MM.1S (cell line): ENCODE measurements at regions not wholly inside any gene's neighbourhood (a gene's known extent, or its start where the extent isn't known, plus 50 kb on each side); places are given as distances from the start of the nearest gene placed in this dataset.

Experiments
- DNase-seq: peaks from one replicate; pipeline ENCODE4 v3.0.0-alpha.2; 2015
- H2AFZ ChIP-seq: fragments of 300-600 bp; sonication (generic); 2 replicates; pipeline ENCODE4 v1.6.0; 2016; ENCODE audit warnings: antibody characterized with exemption, low read length
- H3F3A ChIP-seq: fragments of 300-600 bp; sonication (generic); 2 replicates; pipeline ENCODE4 v1.6.1; 2016; ENCODE audit warnings: mild to moderate bottlenecking, antibody characterized with exemption, low read length, moderate library complexity, mixed read lengths; ENCODE audit not compliant: insufficient read depth
- H3K27ac ChIP-seq: fragments of 300-600 bp; sonication (generic); 2 replicates; pipeline ENCODE4 v1.5.1; 2016; ENCODE audit warnings: mild to moderate bottlenecking, low read length
- H3K27me3 ChIP-seq: fragments of 300-600 bp; sonication (generic); replicated peaks from 2 replicates; pipeline ENCODE4 v1.6.0; 2016; ENCODE audit warnings: low read length; ENCODE audit not compliant: insufficient read depth
- H3K36me3 ChIP-seq: fragments of 300-600 bp; sonication (generic); replicated peaks from 2 replicates; pipeline ENCODE4 v1.6.1; 2016; ENCODE audit warnings: mild to moderate bottlenecking, low read length, mixed read lengths; ENCODE audit not compliant: insufficient read depth
- H3K4me1 ChIP-seq: fragments of 300-600 bp; sonication (generic); 2 replicates; pipeline ENCODE4 v1.6.1; 2016; ENCODE audit warnings: low read length, mixed read lengths
- H3K4me2 ChIP-seq: fragments of 300-600 bp; sonication (generic); 2 replicates; pipeline ENCODE4 v1.6.0; 2016; ENCODE audit warnings: low read depth, low read length
- H3K4me3 ChIP-seq: fragments of 300-600 bp; sonication (generic); 2 replicates; pipeline ENCODE4 v1.5.1; 2016; ENCODE audit warnings: low read length, mixed read lengths
- H3K79me2 ChIP-seq: fragments of 300-600 bp; sonication (generic); 2 replicates; pipeline ENCODE4 v1.6.1; 2016; ENCODE audit warnings: mixed run types, low read length, mixed read lengths
- H3K9ac ChIP-seq: fragments of 300-600 bp; sonication (generic); 2 replicates; pipeline ENCODE4 v1.6.1; 2016; ENCODE audit warnings: low read length, mixed read lengths
- H3K9me2 ChIP-seq: fragments of 300-600 bp; sonication (generic); replicated peaks from 2 replicates; pipeline ENCODE4 v1.6.1; 2016; ENCODE audit warnings: mild to moderate bottlenecking, low read length, mixed read lengths; ENCODE audit not compliant: insufficient read depth
- H3K9me3 ChIP-seq: fragments of 300-600 bp; sonication (generic); replicated peaks from 2 replicates; pipeline ENCODE4 v1.6.1; 2016; ENCODE audit warnings: mild to moderate bottlenecking, low read length, mixed read lengths; ENCODE audit not compliant: insufficient read depth
- H4K20me1 ChIP-seq: fragments of 300-600 bp; sonication (generic); 2 replicates; pipeline ENCODE4 v1.6.1; 2016; ENCODE audit warnings: mild to moderate bottlenecking, low read length, moderate library complexity, mixed read lengths; ENCODE audit not compliant: insufficient read depth
- EZH2 ChIP-seq: fragments of 300-600 bp; sonication (generic); optimal IDR thresholded peaks from 2 replicates; pipeline ENCODE3; 2017; ENCODE audit warnings: low read depth, mild to moderate bottlenecking, antibody characterized with exemption, low read length, mixed read lengths
- EZH2phosphoT487 ChIP-seq: fragments of 300-600 bp; sonication (generic); IDR thresholded peaks from 2 replicates; pipeline ENCODE4 v1.6.1; 2018; ENCODE audit warnings: antibody characterized with exemption, low read length
- TF ChIP-seq, protein P1 (sequence below): fragments of 300-600 bp; sonication (generic); IDR thresholded peaks from 2 replicates; pipeline ENCODE4 v1.5.1; 2016; ENCODE audit warnings: antibody characterized with exemption, low read length, mixed read lengths

- TF ChIP-seq EZH2phosphoT487 (no peak), EZH2 (no peak)
- H3K9me2 ChIP-seq, result no peaks in the 10 kb centered on the region
- no peak for DNase-seq
- H3K9me3 ChIP-seq, result no peaks in the 10 kb centered on the region
- no peak overlapping the region for H3K9ac ChIP-seq
- no peaks in the 10 kb centered on the region for H4K20me1 ChIP-seq
- H3K4me3 ChIP-seq, result no peak overlapping the region
- no peak overlapping the region for H3K27ac ChIP-seq
- no peaks in the 10 kb centered on the region for H3F3A ChIP-seq
- no peak overlapping the region for H2AFZ ChIP-seq
- H3K27me3 ChIP-seq, result no peaks in the 10 kb centered on the region
- no peak overlapping the region for H3K4me2 ChIP-seq
- H3K36me3 ChIP-seq, result no peaks in the 10 kb centered on the region
- no peaks in the 10 kb centered on the region for H3K79me2 ChIP-seq
- H3K4me1 ChIP-seq, result no peaks in the 10 kb centered on the region
These were observed 140.5 kb downstream of the ZBTB18 start for GRCh38 chr1:244191581-244191980.

- Histone ChIP-seq H3K36me3 (no peaks in the 10 kb centered on the region), H3K4me1 (no peaks in the 10 kb centered on the region), H3K4me3 (no peak overlapping the region), H2AFZ (no peak overlapping the region), H3K79me2 (no peaks in the 10 kb centered on the region), H3F3A (no peaks in the 10 kb centered on the region), H3K9me2 (no peaks in the 10 kb centered on the region), H3K27me3 (no peaks in the 10 kb centered on the region), H3K27ac (no peak overlapping the region), H3K9ac (no peak overlapping the region), H3K4me2 (no peak overlapping the region), H3K9me3 (no peaks in the 10 kb centered on the region), H4K20me1 (no peaks in the 10 kb centered on the region)
- TF ChIP-seq, protein P1, sequence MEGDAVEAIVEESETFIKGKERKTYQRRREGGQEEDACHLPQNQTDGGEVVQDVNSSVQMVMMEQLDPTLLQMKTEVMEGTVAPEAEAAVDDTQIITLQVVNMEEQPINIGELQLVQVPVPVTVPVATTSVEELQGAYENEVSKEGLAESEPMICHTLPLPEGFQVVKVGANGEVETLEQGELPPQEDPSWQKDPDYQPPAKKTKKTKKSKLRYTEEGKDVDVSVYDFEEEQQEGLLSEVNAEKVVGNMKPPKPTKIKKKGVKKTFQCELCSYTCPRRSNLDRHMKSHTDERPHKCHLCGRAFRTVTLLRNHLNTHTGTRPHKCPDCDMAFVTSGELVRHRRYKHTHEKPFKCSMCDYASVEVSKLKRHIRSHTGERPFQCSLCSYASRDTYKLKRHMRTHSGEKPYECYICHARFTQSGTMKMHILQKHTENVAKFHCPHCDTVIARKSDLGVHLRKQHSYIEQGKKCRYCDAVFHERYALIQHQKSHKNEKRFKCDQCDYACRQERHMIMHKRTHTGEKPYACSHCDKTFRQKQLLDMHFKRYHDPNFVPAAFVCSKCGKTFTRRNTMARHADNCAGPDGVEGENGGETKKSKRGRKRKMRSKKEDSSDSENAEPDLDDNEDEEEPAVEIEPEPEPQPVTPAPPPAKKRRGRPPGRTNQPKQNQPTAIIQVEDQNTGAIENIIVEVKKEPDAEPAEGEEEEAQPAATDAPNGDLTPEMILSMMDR, result no peak
- no peak for TF ChIP-seq EZH2
- TF ChIP-seq EZH2phosphoT487, result no peak
- DNase-seq, result no peak
These were observed 141.2 kb downstream of the ZBTB18 start for GRCh38 chr1:244192325-244192724.

DNA sequence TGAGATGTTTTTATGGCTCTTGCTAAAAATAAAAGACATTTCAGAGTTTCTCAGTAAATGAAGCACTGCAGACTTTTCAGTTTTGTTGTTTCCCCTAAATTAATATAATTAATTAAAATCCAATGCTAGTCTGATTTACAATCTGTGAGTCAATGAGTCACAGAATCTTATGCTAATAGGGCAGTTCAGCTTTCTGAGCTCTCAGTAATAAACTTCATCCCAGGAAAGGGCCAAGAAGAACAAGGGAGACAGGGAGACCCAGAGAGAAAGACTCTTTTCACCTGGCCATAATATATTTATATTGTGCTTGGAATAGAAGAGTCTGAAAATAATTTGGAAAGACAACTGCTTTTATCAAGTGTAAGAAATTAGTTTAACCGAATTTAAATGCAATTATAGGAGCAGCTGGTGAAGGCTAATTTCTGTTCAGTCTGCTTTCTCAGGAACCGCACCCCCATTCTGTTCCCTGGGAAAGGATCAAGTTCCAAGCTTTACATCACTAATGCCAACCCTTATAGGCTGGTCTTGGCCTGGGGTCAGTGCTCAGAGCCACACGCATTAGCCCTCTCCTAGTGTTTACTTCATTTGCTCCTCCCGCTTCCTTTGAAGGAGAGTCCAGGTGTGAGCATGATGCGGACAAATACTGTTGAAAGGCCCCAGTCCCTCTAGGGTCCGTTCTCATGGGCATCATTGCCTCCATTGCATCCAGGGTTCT, 145.6 kb downstream of the ZBTB18 start:
- Histone ChIP-seq H3K27me3 (no peaks in the 10 kb centered on the region), H3K4me3 (no peak overlapping the region), H3K4me1 (no peaks in the 10 kb centered on the region), H3K4me2 (no peak overlapping the region), H3K79me2 (no peaks in the 10 kb centered on the region), H3K36me3 (no peaks in the 10 kb centered on the region), H4K20me1 (no peaks in the 10 kb centered on the region), H3K9me2 (no peaks in the 10 kb centered on the region), H2AFZ (no peak overlapping the region), H3K9me3 (no peaks in the 10 kb centered on the region), H3K27ac (no peak overlapping the region), H3K9ac (no peak overlapping the region), H3F3A (no peaks in the 10 kb centered on the region)
- TF ChIP-seq EZH2, result no peak
- TF ChIP-seq, protein P1, result no peak
- TF ChIP-seq EZH2phosphoT487, result no peak
- DNase-seq, result no peak

GRCh38 chr1:244197851-244198375, 146.8 kb downstream of the ZBTB18 start:
- no peak overlapping the region for H3K4me2 ChIP-seq
- no peak overlapping the region for H2AFZ ChIP-seq
- no peaks in the 10 kb centered on the region for H3K9me2 ChIP-seq
- H3K79me2 ChIP-seq, result no peaks in the 10 kb centered on the region
- H3K9me3 ChIP-seq, result no peaks in the 10 kb centered on the region
- H3F3A ChIP-seq, result no peaks in the 10 kb centered on the region
- TF ChIP-seq EZH2phosphoT487, result no peak
- no peak overlapping the region for H3K4me3 ChIP-seq
- H3K4me1 ChIP-seq, result no peaks in the 10 kb centered on the region
- H4K20me1 ChIP-seq, result no peaks in the 10 kb centered on the region
- no peak overlapping the region for H3K27ac ChIP-seq
- H3K27me3 ChIP-seq, result no peaks in the 10 kb centered on the region
- H3K9ac ChIP-seq, result no peak overlapping the region
- H3K36me3 ChIP-seq, result no peaks in the 10 kb centered on the region
- DNase-seq, result no peak
